CMK (cell line): ENCODE measurements at regions not wholly inside any gene's neighbourhood (a gene's known extent, or its start where the extent isn't known, plus 50 kb on each side); places are given as distances from the start of the nearest gene placed in this dataset.

Source experiments
- DNase-seq: peaks from one replicate; pipeline ENCODE4 v3.0.0-alpha.2; 2010; ENCODE audit warnings: low read depth

DNA sequence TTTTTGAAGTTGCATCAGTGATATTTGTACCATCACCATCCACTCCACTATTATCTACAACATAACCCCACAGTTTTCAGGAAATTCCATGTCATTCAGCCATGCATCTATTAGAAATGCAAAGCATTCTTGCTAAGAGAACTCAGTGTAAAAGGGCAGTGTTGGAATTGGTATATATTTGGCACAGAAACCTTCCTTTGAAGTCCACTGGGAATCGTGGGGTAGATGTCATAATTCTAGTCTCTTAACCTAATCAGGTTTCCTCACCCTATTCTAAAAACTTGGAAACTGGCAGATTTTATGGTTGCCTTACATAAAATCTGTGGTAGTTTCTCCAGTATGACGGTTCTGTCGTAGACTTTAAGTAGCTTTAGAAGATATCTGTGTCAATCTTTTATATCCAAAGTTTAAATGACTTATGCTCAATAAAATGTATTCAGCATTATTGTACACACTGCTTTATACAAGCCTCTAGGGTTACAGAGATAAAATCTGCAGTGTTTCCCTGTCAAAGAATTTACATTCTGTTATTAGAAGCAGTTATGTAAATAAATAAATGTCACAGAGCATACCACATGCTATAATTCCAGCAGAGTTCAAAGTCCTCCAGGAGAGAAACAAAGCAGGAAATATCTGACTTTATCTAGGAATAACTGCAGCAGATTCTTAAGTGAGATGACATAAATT, 704.4 kb upstream of the CELF2 start:
- no peak for DNase-seq

DNA sequence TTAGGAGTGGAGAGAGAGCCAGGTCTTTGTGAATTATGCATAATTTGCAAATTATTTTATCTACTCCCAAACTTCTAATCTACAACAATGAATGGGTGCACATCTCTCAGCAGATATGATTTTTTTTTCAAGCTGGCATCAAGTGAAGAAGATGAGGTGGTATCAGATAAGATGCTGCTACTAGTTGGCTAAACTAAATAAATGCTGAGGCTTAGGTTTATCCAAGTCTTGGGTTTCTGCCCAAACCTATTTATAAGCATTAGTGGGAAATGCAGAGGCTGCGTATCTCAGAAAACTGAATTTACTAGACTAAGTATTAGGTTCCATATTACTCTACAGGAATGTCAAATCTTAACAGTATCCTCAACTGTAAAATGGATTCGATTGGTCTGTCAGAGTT, 703.0 kb upstream of the CELF2 start:
- no peak for DNase-seq

DNA sequence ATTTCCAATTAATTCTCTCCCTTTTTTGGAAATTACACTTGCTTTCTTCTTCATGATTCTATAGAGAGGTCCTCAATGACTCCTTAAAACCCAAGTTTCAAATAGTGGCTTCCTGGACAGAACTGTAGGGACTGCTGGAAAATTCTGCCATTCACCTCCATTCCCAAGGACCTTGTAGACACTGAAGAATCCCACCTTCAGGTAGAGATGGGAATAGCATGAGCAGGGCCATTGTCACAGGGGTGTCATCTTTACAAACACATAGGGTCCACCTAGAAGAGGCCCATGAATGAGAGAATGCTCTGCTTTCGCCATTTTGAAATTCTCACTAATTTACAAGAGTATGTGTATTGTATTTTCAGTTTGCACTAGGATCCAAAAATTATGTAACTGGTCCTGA, 701.7 kb upstream of the CELF2 start:
- no peak for DNase-seq

DNA sequence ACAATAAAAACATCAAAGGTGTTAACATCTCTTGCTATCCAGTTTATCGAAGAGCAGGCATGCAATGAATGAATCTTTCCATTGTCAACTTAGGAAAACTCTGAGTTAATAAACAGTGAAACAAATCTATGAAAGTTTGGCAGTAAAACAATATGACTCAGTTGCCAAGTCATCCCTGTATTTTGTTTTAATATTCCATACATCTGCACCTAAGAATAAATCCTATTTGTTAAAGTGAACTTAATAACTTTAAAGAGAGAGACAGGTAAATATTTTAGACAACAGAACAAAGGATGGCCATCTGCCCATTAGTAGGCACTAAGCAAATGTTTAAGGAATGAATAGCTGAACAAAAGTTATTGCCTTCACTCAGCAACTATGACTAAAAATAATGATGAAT, 700.5 kb upstream of the CELF2 start:
- DNase-seq: no peak

DNA sequence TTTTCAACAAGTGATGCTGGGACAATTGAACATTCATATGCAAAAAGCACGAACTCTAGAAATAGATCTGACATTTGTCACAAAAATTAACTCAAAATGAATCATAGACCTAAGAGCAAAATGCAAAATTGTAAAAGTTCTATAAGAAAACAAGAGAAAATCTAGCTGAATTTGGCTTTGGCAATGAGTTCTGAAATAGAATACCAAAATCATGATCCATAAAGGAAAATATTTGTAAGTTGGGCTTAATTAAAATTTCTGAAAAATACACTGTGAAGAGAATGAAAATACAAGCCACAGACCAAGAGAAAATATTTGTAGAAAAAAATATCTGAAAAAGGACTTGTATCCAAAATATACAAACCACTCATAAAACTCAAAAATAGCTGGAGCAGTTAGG, 698.8 kb upstream of the CELF2 start:
- DNase-seq: no peak

DNA sequence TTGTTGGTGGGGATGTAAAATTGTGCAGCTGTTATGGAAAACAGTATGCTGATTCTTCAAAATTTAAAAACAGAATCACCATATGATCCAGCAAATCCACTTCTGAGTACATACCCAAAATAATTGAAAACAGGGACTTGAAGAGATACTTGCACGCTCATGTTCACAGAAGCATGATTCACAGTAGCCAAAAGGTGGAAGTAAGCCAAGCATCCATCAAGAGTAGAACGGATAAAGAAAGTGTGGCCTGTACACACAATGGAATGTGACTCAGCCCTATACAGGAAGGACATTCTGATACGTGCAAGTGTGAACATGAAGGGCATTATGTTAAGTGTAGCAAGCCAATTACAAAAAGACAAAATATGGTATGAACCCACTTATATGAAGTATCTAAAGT, 696.7 kb upstream of the CELF2 start:
- DNase-seq: no peak

DNA sequence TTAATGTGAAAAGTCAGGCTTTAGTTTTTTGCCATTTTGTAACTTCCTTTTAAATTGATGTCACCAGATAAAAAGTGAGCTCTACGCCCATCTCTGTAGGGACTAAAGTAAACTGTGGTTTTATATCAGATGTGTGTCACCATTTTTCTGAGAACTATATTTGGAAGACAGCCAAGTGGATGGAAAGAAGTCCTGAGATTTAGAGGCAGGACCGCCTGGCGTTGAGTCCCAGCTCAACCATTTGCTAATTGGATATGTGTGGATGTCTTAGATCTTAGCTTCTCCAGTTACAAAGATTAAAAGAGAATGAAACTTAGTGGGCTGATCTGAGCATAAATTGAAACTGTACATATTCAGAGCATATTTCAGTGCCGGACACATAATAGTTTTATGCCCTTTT, 691.6 kb upstream of the CELF2 start:
- DNase-seq: no peak

DNA sequence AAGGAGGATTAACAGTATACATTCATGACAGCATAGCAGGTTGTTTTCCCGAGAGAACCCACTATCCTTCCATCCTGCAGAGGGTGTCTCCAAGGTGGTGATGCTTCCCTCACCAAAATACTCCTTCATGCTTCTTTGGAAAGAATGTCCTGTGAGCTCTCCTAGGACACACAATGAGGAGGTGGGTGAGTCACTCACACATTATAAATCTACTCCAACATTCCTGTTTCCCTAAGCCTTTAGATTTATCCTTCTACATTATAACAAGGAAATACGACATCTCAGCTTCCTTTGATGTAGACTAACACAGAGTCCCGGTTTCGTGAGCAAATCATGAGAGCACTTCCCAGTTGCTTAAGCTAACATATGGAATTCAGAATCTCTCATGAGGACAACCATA, 689.7 kb upstream of the CELF2 start:
- no peak for DNase-seq

DNA sequence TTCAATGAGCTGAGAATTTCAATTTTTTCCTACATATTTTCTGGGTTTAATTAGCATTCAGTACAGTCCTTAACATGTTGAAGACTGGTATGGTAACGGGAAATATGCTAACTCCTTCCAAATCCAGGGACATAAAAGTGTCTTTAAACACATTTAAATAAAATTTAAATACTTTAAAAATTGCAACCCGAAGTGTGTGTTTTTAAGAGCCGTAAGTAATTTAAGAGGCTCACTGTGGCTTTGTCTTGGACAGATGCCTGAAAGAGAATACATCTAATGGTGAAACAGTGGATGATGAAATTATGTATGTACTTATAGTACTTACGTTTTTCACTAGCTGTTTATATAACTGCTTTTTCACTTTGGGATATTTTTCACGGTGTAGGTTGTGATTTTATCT, 687.3 kb upstream of the CELF2 start:
- DNase-seq: no peak

DNA sequence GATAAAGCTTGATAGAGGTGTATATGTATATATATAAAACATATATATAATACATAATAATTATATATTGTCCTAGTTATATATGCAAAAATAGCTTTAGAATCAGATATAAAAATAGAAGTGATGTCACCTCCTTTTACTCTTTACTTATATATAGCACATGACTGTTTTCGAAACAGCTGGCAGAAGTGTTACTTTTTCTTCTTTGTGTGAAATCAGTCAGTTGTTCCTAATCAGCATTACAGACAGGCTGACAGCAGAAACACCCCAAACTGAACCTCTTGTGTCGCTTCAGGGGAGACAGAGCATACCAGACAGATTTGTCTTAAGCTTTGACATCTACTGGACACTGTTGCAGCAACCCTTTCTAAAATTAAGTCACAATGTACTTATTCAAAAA, 684.9 kb upstream of the CELF2 start:
- no peak for DNase-seq

DNA sequence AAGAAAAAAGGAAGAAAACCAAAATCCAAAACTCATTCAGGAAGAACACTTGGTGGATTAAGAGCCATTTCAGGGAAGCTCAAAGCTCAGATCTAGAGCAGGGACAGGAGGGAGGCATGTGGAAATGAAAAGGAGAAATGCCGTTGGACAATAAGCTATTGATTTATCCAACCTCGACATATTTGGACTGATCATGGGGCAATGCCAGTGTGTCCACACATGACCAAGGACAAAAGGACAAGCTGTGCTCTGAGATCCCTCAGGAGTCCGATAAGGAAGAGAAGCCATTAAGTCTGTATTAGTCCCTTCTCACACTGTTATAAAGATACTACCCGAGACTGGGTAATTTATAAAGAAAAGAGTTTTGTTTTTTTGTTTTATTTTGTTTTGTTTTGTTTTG, 684.0 kb upstream of the CELF2 start:
- no peak for DNase-seq

DNA sequence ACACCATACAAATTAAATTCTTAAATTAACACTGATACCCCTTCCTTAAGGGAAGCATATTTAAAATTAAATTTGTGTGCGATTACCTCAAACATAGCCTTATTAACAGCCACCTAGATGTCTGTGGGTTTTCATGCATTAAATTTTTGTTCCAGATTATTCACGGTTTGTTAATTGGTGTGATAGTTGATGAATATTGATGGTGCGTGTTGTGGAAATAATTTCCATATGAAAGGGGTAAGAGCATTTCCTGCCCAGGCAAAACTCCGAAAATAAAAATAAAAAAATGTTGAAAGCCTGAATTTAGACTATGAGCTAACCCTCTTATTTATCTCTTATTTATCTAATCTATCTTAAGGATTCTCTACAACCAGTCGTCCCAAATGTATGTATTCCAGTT, 679.3 kb upstream of the CELF2 start:
- DNase-seq: no peak

DNA sequence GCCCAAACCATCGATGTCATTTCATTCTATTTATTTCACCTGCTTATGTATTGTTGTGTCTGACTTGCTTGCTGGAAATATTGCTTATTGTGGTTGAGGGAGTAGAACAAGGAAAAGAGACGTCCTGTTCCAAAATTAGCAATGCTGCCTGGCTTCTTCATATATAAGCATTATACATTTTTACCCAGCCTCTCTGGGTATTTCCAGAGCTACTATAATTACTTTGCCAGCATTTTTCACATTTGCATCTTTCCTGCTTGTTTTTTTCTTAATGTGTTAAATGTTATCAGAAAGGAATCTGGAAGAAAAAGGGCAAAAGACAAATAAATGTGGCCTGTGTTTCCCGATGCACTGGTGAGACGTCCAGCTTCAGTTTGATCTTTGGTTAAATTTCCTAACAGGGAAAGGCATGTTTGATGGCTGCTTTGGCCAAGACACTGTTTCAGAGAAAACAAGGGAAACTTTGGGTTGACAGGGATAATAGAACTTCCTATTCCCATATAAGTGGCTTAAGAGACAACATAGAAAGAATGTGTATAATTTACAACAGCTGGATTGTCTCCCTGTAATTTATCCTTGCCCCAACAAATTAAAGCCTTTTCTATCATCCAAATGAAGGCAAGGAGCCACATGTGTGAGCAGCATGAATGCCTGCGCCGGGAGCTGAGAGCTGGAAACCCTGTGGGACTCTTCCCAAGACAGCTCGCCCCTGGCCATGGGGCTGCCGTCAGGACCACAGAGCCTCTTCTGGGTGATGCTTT, 671.1 kb upstream of the CELF2 start:
- DNase-seq: no peak

DNA sequence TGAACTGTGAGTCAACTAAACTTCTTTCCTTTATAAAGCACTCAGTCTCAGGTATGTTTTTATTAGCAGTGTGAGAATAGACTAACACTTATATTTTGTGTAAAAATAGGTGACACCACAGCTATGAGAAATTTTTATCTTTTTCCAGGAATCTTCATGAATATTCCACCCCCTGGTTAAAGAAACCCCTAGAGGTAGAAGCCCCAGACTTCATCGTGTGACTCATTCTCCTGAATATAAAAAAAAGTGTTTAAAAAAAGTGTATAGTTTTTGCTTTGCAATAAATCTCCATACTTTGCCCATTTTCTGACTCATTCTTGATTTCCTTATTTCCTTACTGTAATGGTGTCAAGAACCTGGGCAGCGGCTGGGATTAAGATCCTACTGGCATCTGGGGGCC, 667.6 kb upstream of the CELF2 start:
- no peak for DNase-seq

DNA sequence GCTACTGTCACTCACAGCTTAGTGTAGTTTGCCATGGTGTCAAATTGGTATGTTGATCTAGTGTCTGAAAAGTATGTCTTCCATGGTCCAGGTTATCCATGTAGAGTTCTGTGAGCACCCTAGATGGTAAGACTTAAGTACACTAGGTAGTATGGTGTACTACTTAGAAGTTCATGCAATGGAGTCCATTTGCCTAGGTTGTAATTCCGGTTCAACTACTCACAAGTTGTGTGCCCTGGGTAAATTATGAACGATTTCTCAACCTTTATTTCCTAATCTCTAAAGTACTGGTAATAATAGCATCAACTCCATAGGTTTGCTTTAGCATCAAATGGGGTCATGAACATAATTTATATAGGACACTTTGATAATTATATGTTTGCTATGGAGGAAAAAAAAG, 666.2 kb upstream of the CELF2 start:
- no peak for DNase-seq

DNA sequence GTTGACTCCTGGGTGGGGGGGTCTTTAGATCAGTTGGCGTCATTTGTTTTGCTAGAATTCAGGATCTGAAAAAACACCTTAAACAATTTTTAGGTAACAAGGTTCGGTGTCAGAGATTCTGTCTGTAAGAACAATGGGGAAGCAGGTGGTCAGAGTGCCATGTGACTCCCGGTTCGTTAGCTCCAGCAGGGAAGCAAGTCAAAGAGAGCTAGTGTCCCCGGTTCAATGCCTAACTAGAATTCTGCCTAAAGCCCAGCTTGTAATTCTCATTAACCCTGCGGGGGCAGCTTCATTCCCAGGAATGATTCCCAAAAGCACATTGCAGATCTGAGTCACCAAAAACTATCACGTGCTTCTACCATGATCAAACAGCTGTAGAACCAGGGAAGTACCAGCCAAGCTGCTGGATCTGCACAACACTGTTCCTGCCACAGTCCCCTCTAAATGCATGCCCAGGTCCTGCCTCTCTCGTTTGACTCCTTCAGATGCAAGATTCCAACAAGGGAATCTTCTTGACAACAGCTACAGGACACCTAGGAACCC, 664.3 kb upstream of the CELF2 start:
- no peak for DNase-seq

DNA sequence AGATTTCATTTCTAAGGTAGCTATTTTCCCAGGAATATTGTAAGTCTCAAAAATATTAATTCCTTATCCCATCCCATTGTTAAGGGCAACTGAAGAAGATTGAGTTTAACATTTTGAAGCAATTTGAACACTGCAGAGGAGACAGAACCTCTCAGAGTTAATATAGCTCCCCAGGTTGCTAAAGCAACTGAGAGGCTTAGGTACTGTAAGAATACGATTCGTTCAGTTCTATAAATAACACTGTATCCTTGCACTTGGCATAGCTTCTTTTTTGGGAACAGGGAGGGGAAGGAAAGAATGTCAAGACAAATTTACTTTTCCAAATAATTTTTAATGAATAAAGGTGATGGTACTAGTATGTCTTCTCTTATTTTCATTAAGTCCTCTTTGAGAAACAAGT, 658.4 kb upstream of the CELF2 start:
- DNase-seq: no peak

DNA sequence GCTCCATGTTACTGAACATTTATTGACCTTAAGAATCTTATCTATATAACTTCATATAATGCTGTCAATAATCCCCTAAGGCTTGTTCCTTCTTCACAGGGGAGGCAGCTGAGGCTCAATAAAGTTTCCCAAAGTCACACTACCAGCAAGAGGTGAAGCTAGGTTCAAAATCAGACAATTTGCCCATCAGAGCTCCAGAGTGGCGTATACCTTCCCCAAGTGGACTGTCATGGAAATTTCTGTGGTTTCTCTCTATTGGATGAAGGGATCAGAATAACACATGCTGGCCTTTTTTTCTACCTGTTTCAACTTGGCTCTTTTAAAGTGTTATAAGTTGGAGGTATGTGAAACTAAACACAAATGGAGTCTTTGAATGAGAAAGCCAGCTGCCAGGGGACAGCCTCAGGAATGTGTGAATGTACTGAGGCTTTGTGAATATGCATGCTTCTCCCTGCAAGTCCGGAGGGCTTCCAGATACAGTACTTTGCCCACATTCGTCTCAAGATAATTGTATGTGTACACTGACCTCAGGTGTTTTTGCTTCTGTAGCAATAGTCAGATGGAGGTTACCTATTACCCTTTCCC, 656.3 kb upstream of the CELF2 start:
- no peak for DNase-seq

DNA sequence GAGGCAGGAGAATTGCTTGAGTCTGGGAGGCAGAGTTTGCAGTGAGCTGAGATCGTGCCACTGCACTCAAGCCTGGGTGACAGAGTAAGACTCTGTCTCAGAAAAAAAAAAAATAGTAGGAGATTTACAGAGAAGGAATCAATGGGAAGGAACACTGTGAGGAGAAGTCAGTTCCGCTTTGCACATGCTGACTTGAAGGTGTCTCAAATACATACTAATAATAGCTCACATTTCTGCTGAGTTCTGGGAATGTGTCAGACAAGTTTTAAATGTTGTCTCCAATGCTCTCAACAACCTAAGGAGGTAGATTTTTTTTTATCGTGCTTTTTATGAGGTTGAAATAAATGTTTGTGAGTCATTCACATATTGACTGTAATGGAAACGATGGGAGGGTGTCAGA, 654.9 kb upstream of the CELF2 start:
- DNase-seq: no peak

DNA sequence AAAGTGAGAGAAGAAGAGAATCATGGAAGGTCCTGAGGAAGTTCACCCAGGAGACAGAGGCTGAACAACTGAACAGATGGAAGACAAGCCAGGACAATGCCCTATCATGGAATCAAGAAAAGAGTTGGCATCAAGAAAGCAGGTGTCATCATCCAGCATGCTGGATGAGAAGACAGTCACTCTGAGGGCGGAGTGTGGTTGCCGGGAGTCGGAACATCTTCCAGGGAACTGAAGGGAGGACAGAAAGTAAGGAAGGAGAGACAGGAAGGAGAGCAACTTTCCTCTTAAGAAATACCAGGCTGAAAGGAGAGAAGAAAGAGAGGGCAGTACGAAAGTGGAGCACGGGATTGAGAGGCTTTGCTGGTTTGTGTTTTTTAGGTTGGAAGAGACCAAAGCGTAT, 654.5 kb upstream of the CELF2 start:
- DNase-seq: no peak

DNA sequence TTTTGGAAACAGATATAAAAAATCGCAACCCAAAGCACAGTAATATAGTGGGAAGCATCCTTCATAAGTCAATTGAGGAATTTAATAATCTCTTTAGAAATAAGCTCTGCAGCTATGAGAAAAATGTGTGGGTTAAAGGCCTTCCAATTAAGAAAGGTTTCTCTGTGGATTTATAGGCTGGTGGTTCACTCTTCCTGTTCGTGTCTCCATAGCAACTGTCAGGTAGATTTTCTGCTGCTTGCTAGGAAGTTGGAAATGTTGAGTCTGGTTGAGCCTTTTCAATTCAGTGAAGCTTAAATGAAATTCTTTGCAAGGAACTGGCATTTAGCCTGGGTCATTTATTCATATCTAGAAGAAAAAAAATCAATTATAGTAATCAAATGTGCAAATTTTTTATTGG, 652.8 kb upstream of the CELF2 start:
- no peak for DNase-seq

DNA sequence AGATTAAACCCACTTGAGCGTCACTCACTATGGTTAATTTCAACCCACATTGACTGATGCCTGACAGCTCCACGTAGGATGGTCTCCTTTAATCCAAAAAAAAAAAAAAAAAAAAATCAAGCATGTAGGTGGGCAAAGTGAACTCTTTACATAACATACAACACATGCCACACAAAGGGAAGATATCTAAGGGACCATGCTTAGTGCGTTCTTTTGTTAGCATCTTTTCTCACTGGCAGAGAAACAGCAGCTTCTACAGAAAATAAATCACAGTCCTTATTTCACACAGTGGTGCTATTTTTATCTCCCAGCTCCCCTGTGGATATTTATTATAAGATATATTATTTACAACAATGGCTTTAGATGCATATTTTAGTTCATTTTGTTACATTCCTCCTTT, 652.0 kb upstream of the CELF2 start:
- no peak for DNase-seq

DNA sequence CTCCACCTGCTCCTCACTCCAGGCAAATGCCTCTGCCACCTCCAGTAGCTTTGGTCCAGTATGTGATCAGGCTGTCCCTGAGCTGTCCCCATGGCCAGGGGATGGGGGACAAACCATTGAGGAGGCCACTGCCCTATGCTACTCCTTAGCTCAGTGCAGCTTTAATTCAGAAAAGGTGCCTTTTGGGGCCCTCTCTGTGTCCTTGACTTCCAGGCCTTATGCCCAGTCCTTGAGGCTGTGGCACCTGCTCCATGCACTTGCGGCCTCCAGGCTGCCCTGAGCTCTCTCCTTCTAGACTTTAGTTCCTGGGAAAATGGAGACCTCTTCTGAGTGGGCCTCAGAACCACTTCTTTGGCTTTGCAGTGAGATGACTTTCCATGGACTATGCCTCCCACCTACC, 650.8 kb upstream of the CELF2 start:
- DNase-seq: no peak

DNA sequence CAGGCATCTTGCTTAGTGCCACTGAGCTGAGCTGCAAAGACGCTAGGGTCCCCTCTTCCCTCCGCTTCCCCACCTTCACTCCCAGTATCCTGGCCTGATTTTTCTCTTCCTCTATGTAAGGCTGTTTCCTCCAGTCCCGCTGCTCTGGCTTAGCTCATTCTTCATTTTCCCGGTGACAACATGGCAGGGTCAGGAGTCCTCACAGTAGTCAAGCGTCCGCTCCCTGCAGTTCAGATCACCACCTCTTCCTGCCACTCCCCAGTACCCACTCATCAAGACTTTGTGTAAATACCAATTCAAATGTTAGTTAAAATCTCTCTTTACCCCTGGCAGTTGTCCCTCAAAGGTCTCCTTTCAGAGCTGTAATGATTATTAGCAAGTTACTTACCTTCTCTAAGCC, 650.4 kb upstream of the CELF2 start:
- DNase-seq: no peak
